H9 (cell line): ENCODE measurements at regions not wholly inside any gene's neighbourhood (a gene's known extent, or its start where the extent isn't known, plus 50 kb on each side); places are given as distances from the start of the nearest gene placed in this dataset.

Source experiments
- DNase-seq: peaks from one replicate; pipeline ENCODE4 v3.0.0-alpha.2; 2017
- H2AFZ ChIP-seq: one replicate; pipeline ENCODE4 v1.6.1; 2013; ENCODE audit warnings: mild to moderate bottlenecking, low read length, control low read depth, moderate library complexity
- H2AK5ac ChIP-seq: 2 replicates; pipeline ENCODE4 v1.6.1; 2013; ENCODE audit warnings: low read length, control low read depth, mixed read lengths; ENCODE audit not compliant: insufficient read length
- H2BK120ac ChIP-seq: one replicate; pipeline ENCODE4 v1.6.1; 2013; ENCODE audit warnings: low read depth, mild to moderate bottlenecking, low read length, control low read depth, inconsistent platforms; ENCODE audit not compliant: poor library complexity, severe bottlenecking
- H2BK12ac ChIP-seq: 2 replicates; pipeline ENCODE4 v1.6.1; 2013; ENCODE audit warnings: low read length, control low read depth, mixed read lengths, low read depth; ENCODE audit not compliant: insufficient read length
- H2BK15ac ChIP-seq: 2 replicates; pipeline ENCODE4 v1.6.1; 2013; ENCODE audit warnings: low read depth, low read length, control low read depth
- H2BK20ac ChIP-seq: one replicate; pipeline ENCODE4 v1.6.1; 2013; ENCODE audit warnings: low read depth, mild to moderate bottlenecking, low read length, control low read depth, inconsistent platforms; ENCODE audit not compliant: poor library complexity, severe bottlenecking
- H2BK5ac ChIP-seq: 2 replicates; pipeline ENCODE4 v1.6.1; 2013; ENCODE audit warnings: low read length, control low read depth, mixed read lengths; ENCODE audit not compliant: insufficient read length
- H3K14ac ChIP-seq: 2 replicates; pipeline ENCODE4 v1.6.1; 2013; ENCODE audit warnings: low read length, control low read depth; ENCODE audit not compliant: insufficient read depth
- H3K18ac ChIP-seq: 2 replicates; pipeline ENCODE4 v1.6.1; 2013; ENCODE audit warnings: low read depth, mild to moderate bottlenecking, mixed read lengths, low read length, control low read depth; ENCODE audit not compliant: insufficient read length
- H3K23ac ChIP-seq: 2 replicates; pipeline ENCODE4 v1.6.1; 2013; ENCODE audit warnings: low read length, control low read depth, mixed read lengths, low read depth; ENCODE audit not compliant: insufficient read length
- H3K23me2 ChIP-seq: 2 replicates; pipeline ENCODE4 v1.6.1; 2013; ENCODE audit warnings: low read depth, mild to moderate bottlenecking, mixed read lengths, low read length, control low read depth; ENCODE audit not compliant: insufficient read length, poor library complexity, severe bottlenecking
- H3K27ac ChIP-seq: 2 replicates; pipeline ENCODE4 v1.5.1; 2013; ENCODE audit warnings: low read length, control low read depth, mixed read lengths, low read depth; ENCODE audit not compliant: insufficient read length
- H3K27me3 ChIP-seq: 2 replicates; pipeline ENCODE4 v1.6.1; 2013; ENCODE audit warnings: low read length, control low read depth, inconsistent platforms; ENCODE audit not compliant: insufficient read depth
- H3K4ac ChIP-seq: 2 replicates; pipeline ENCODE4 v1.6.1; 2013; ENCODE audit warnings: low read depth, mild to moderate bottlenecking, control low read depth, inconsistent platforms, low read length, moderate library complexity
- H3K4me1 ChIP-seq: 2 replicates; pipeline ENCODE4 v1.6.1; 2013; ENCODE audit warnings: low read length, control low read depth, inconsistent platforms; ENCODE audit not compliant: insufficient read depth
- H3K4me2 ChIP-seq: 2 replicates; pipeline ENCODE4 v1.6.1; 2013; ENCODE audit warnings: low read length, control low read depth, mixed read lengths; ENCODE audit not compliant: insufficient read length, insufficient read depth
- H3K56ac ChIP-seq: 2 replicates; pipeline ENCODE4 v1.6.1; 2013; ENCODE audit warnings: low read depth, mild to moderate bottlenecking, mixed read lengths, low read length, control low read depth; ENCODE audit not compliant: insufficient read length
- H3K79me1 ChIP-seq: 2 replicates; pipeline ENCODE4 v1.6.1; 2013; ENCODE audit warnings: low read depth, mild to moderate bottlenecking, moderate library complexity, low read length, control low read depth, inconsistent platforms; ENCODE audit not compliant: insufficient read depth, poor library complexity, severe bottlenecking
- H3K79me2 ChIP-seq: 2 replicates; pipeline ENCODE4 v1.6.1; 2013; ENCODE audit warnings: low read length, control low read depth, inconsistent platforms; ENCODE audit not compliant: insufficient read depth
- H3K9ac ChIP-seq: 2 replicates; pipeline ENCODE4 v1.6.1; 2013; ENCODE audit warnings: low read length, control low read depth, mixed read lengths; ENCODE audit not compliant: insufficient read length; ENCODE audit errors: extremely low read depth
- H3K9me3 ChIP-seq: one replicate; pipeline ENCODE4 v1.6.1; 2013; ENCODE audit warnings: low read depth, low read length, inconsistent platforms; ENCODE audit not compliant: control insufficient read depth
- H3T11ph ChIP-seq: one replicate; pipeline ENCODE4 v1.6.1; 2013; ENCODE audit warnings: mild to moderate bottlenecking, low read length, control low read depth, inconsistent platforms
- H4K20me1 ChIP-seq: one replicate; pipeline ENCODE4 v1.6.1; 2013; ENCODE audit not compliant: control insufficient read depth, insufficient read length, insufficient read depth
- H4K5ac ChIP-seq: 2 replicates; pipeline ENCODE4 v1.6.1; 2013; ENCODE audit warnings: low read depth, mild to moderate bottlenecking, mixed read lengths, low read length, control low read depth; ENCODE audit not compliant: insufficient read length
- H4K8ac ChIP-seq: replicated peaks from 2 replicates; pipeline ENCODE4 v1.6.1; 2013; ENCODE audit warnings: low read length, control low read depth, mixed read lengths, low read depth; ENCODE audit not compliant: insufficient read length
- H4K91ac ChIP-seq: 2 replicates; pipeline ENCODE4 v1.6.1; 2013; ENCODE audit warnings: low read depth, mild to moderate bottlenecking, moderate library complexity, mixed read lengths, low read length, control low read depth; ENCODE audit not compliant: insufficient read length
- H3K27ac Mint-ChIP-seq, 3 experiments: 2 replicates in 2 of 3; 3 replicates in 1 of 3; pipeline ENCODE4 v1.8.0; 2020 to 2021; ENCODE audit warnings: mixed read lengths in 3 of 3, mild to moderate bottlenecking in 1 of 3, moderate library complexity in 1 of 3
- H3K27me3 Mint-ChIP-seq: 2 replicates; pipeline ENCODE4 v1.8.0; 2021; ENCODE audit warnings: low read depth, mild to moderate bottlenecking, moderate library complexity, mixed read lengths
- H3K36me3 Mint-ChIP-seq, 3 experiments: 2 replicates in 2 of 3; 3 replicates in 1 of 3; pipeline ENCODE4 v1.8.0; 2020 to 2021; ENCODE audit warnings: low read depth in 3 of 3, mixed read lengths in 3 of 3; ENCODE audit not compliant: insufficient read depth in 1 of 3
- H3K4me1 Mint-ChIP-seq, 2 experiments: 2 replicates each; pipeline ENCODE4 v1.8.0; 2020; ENCODE audit warnings: mixed read lengths in 2 of 2
- H3K4me3 Mint-ChIP-seq, 2 experiments: 2 replicates in 1 of 2; 3 replicates in 1 of 2; pipeline ENCODE4 v1.8.0; 2020 to 2021; ENCODE audit warnings: mild to moderate bottlenecking in 2 of 2, mixed read lengths in 2 of 2, moderate library complexity in 1 of 2
- H3K9me3 Mint-ChIP-seq, 2 experiments: 2 replicates in 1 of 2; 3 replicates in 1 of 2; pipeline ENCODE4 v1.8.0; 2020; ENCODE audit warnings: mild to moderate bottlenecking in 2 of 2, mixed read lengths in 2 of 2, moderate library complexity in 1 of 2
- CTCF ChIP-seq: fragments of 200-600 bp; sonication (generic); conservative IDR thresholded peaks from 3 replicates; pipeline ENCODE4 v1.8.0; 2021; ENCODE audit warnings: antibody characterized with exemption, mild to moderate bottlenecking
- WGBS: extraction: QIAGEN DNeasy Blood & Tissue Kit; methylation state at CpG from one replicate; pipeline ENCODE4 v1.1.7; 2013; ENCODE audit warnings: missing lambda C conversion rate, low lambda C conversion rate, mixed read lengths; ENCODE audit not compliant: insufficient read length; ENCODE audit errors: extremely low coverage; 5-methylcytosine and 5-hydroxymethylcytosine counted together

DNA sequence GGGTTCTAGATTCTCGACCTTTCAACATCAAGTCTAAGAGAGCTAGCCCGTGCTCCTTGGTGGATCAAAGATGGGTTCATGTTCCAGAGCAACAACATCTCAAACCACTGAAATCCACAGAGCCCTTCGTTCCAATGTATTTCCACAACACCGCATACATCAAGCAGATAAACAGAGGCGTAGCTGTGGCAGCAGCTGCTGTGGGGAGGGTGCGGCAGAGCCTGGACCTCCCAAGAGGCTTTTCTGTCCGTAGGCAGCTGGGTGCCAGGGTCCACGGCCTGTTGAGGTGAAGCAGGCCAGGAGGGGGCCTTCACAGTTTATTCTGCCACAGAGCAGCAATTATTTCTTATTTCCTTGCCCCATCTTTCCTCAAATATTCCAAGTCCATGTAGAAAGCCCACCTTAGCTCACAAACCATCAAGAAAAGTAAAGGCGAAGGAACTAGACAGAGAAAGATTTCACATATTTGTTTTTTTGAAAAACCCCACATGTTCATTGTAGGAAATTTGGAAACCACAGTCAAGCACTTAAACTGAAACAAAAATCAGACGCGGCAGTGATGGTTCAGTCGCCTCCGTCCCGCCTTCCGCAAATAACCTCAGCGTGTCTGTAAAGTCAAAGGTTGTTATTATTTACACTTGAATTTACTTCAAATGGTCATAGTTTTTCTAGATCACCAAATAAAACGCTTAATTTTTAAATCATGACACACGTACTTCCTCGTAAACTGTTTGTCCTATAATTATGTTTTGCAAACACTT lies 144.6 kb upstream of the FOXF1 start:
- no peaks in the 10 kb centered on the region for H3K27me3 ChIP-seq
- H2BK12ac ChIP-seq, result no peak overlapping the region
- H3K79me2 ChIP-seq, result no peaks in the 10 kb centered on the region
- no peak for DNase-seq
- H3K4me2 ChIP-seq, result no peak overlapping the region
- no peak overlapping the region for H4K5ac ChIP-seq
- Mint-ChIP-seq H3K36me3 (no peaks in the 10 kb centered on the region), H3K27me3 (peaks cover 8% of the 10 kb centered on the region; the same call in 1 of the 2 replicates), H3K9me3 (no peaks in the 10 kb centered on the region), H3K4me3 (no peak overlapping the region), H3K4me1 (peaks cover 39 to 53% of the 10 kb centered on the region in 2 experiments), H3K27ac (no peak overlapping the region)
- TF ChIP-seq CTCF, result no peak
- no peak overlapping the region for H3K9ac ChIP-seq
- no peaks in the 10 kb centered on the region for H3K23me2 ChIP-seq
- H3K27ac ChIP-seq, result no peak overlapping the region
- H3K4me1 ChIP-seq, result no peaks in the 10 kb centered on the region; the same call in 1 of the 2 replicates
- H3K9me3 ChIP-seq, result no peaks in the 10 kb centered on the region
- no peak overlapping the region for H3K23ac ChIP-seq
- H3K56ac ChIP-seq, result no peak overlapping the region
- no peak overlapping the region for H3K18ac ChIP-seq
- H2BK5ac ChIP-seq, result no peak overlapping the region
- H2BK120ac ChIP-seq, result no peak overlapping the region
- H4K91ac ChIP-seq, result no peak overlapping the region
- no peak overlapping the region for H3T11ph ChIP-seq
- WGBS, result no CpG with 5 or more reads among the region's 19 CpGs
- H2BK20ac ChIP-seq, result no peak overlapping the region
- H2BK15ac ChIP-seq, result no peak overlapping the region
- no peak overlapping the region for H3K4ac ChIP-seq
- no peak overlapping the region for H2AFZ ChIP-seq
- H4K20me1 ChIP-seq, result no peaks in the 10 kb centered on the region
- H3K79me1 ChIP-seq, result no peaks in the 10 kb centered on the region
- no peak overlapping the region for H2AK5ac ChIP-seq
- no peak overlapping the region for H3K14ac ChIP-seq
- no peak overlapping the region for H4K8ac ChIP-seq
